ENCODE measurements at regions not wholly inside any gene's neighbourhood (a gene's known extent, or its start where the extent isn't known, plus 50 kb on each side); places are given as distances from the start of the nearest gene placed in this dataset.

- peak in 1 of 3 experiments; percentile 37 for DNase-seq
Observed at GRCh38 chr15:31264559-31265089, 62.0 kb upstream of the KLF13 start.

DNA sequence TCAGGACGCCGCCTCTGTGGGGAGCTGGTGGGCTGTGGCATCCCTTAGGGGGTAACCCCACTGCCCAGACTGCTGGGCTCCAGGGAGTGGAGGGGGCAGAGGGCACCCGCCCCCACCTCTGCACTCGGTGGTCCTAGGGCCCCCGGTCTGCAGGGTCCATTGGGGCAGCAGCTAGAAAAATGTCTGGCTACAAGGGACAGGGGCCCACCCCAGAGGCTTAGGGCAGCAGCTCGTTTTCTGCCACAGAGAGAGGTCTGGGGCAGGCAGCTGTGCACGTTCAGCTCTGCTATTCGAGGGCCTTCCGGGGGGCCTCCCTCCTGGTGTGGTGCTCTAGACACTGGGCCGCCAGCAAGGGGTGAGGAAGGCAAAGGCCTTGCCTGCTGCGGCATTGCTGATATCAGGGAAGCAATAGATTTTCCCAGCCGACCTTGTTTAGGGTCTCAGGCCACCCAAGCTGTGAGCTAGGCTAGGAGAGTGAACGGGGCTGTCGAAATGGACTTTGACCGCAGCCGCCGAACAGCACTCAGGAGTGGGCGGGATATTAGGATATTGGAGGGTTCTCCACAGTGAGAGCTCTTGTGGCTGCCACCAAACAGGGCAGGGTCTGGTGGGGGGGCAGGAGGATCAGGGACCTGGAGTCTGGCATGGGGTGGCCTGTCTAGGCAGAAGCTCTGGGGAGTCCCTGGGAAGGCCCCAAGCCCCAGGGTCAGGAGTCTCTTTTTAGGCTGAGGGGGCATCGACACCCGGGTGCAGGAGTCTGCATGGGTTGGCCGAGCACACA lies 61.4 kb upstream of the KLF13 start:
- peak in 1 of 3 experiments; percentile 34 for DNase-seq

- peak in 1 of 3 experiments; percentile 47 for DNase-seq
Observed at GRCh38 chr15:31265871-31266711, 60.5 kb upstream of the KLF13 start.

GRCh38 chr15:31266712-31267111 lies 59.9 kb upstream of the KLF13 start:
- no peak for DNase-seq

- peak in 1 of 3 experiments; percentile 17 for DNase-seq
Observed at GRCh38 chr15:31267161-31268107, 59.2 kb upstream of the KLF13 start.

DNA sequence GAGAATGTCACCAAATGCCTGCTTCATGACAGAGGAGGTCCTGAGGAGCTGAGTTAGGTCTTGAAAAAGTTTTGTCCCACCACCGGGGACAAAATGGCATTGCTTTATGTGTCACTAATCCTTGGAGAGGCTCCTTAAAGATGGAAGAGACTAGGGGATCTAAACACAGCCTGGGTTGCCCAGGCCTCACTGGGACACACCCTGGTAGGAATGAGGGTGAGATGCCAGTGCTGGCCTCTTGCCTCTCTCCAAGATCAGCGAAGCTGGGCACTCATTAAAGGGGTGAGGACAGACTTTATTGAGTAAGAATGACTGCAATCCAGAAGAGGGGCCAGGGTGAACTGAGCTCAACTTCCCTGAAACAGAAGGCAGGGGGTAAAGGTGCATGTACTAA lies 58.5 kb upstream of the KLF13 start:
- DNase-seq, result no peak

GRCh38 chr15:31268911-31269784 lies 57.5 kb upstream of the KLF13 start:
- peak in 1 of 3 experiments; percentile 75 for DNase-seq

- no peak for DNase-seq
Observed at GRCh38 chr15:31269816-31270575, 56.6 kb upstream of the KLF13 start.

DNA sequence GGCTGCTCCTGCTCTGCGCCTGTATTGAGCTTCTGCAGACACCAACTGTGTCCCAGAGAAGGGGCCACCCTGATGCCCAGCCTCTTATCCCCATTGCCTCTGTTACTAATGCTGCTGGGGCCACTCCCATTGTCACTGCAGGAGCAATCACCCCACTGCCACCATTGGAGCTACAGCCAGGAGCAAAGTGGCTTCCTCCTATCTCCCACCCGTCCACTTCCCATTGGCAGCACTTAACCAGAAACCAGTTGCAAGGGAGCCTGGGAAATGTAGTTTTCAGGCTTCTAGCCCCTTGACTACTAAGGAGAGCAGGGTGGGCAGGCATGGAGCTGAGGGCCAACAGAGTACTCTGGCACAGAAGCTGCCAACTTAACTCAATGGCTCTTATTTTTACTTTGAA lies 55.9 kb upstream of the KLF13 start:
- DNase-seq, result no peak

GRCh38 chr15:31271224-31271635 lies 55.4 kb upstream of the KLF13 start:
- DNase-seq, result no peak

DNA sequence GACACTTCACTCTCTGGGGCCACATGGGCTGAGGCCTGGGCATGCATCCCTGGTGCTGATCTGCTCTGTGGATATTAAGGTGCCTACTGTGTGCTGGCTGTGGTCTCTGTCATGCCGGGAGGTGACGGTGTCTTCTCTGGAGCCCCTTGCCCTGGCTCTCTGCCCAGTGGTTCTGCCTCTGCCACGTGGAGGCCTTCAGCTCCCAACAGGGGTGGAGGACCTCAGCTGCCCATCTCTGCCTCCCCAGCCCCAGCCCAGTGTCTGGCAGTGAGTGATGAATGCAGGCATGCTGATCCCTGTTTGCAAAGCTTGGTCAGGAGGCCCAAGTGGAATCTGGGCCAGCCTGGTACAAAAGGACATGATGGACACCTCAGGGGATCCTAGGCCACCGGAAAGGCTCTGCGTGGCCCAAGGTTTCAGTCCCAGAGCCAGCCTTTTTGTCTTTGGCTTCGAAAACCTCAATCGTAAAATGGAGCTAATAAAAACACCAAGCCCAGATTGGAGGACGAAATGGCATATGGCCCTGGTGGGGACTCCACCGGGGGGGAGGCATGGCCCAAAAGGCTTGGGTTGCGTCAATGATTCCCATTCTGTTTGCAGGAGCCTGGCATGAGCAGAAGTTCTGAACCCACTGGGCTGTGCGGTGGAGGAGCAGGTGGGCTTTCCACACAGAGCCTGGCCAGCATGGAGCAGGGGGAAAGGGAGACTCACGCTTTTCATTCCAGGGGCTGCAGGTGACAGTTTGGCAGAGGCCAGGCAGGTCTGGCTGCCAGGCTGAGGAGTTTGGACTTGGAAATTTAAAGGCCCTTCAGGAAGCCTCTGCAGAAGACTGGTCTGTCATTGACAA lies 54.7 kb upstream of the KLF13 start:
- DNase-seq, result no peak

GRCh38 chr15:31272558-31273257 lies 53.9 kb upstream of the KLF13 start:
- peak in 1 of 3 experiments; percentile 23 for DNase-seq

DNA sequence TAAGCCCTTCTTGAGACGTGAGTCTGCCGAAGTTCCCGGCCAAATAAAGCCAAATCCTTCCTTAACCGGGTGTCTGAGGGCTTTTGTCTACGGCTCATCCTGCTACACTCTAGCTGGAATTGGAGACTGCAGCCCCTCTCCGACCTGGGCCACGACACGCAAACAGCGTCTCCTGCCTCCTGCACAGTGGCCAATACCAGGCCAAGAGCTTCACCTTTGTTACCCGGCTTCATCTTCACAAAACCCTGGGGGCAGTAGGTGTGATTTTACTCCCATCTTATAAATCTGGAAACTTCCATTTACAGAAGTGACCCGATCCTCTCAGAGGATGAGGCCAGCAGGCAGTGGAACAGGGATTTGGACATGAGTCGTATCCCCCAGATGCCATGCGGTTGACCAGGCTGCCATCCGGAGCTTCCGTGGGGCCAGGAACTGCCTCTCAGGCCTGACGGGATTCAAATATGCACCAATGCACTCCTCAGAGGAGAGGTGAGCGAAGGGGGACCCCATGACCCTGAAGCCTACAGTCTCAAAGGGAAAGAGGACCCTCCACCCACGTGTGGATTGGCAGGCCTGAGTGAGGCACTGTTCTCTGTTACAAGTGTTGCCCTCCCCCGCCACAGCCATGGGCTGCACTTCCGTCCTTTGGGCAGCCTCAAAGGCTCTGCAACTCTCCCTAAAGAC lies 53.2 kb upstream of the KLF13 start:
- no peak for DNase-seq

DNA sequence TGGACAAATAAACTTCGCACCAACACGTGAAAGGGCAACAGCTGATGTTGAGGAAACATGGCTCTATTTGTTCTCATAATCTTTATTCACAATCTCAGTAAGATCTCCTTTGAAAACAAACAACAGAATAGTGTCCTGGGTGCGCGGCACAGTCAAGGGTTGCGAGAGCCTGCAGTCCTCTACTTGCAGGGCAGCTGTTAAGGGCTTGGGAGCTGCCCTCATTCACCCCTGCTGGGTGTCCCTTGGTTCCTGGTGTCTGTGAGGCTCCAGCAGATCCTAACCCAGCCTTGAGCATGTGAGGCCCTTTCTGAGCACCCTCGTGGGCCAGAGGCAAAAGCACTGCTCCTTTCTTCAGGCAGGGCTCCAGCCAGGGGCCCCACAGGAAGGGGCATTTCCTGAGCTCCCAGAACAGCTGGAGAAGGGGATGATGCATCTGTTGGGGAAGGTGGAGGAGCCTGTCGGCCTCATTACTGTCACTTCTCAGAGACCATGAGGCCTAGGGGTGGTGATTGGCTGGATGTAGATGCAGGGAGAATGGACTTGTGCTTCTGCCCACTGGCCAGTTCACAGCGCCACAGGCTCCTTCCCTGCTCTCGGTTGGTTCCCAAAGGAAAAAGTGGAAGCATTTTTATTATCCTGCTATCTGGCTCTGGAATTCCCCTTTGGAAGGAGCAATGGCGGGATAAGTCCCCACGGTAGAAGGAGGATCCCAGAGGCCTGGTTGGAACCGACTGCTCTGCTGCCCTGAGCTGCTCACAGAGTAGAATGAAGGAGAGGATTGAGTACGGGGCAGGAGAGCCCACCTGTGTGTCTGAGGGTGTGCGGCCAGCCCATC lies 51.9 kb upstream of the KLF13 start:
- no peak for DNase-seq

GRCh38 chr15:31275331-31276262 lies 51.0 kb upstream of the KLF13 start:
- no peak for DNase-seq

GRCh38 chr15:31276596-31277298 lies 49.9 kb upstream of the KLF13 start:
- DNase-seq, result peak in 2 of 3 experiments; percentile 77 to 95

Measured in NCI-H1417 (cell line).